ENCODE measurements at regions not wholly inside any gene's neighbourhood (a gene's known extent, or its start where the extent isn't known, plus 50 kb on each side); places are given as distances from the start of the nearest gene placed in this dataset.
A peak's percentile ranks its signal among the peaks of the same experiment; 100 is the strongest.

- H3K27ac ChIP-seq: no peak overlapping the region
- intact Hi-C loops (cut with DNase I; ENCODE audit: low total_unique reads): no loop called here
- no peaks in the 10 kb centered on the region for H3K36me3 ChIP-seq
- H3K27me3 ChIP-seq: no peaks in the 10 kb centered on the region
- 56 to 69% (median 57%) methylated on average over 6 of the region's 6 CpGs for WGBS, 5 donors
- TF ChIP-seq EP300 (IDR thresholded peaks at IDR 0.05) (no peak), CTCF (IDR thresholded peaks at IDR 0.05) (no peak), POLR2AphosphoS5 (IDR thresholded peaks at IDR 0.05) (no peak)
- no peak overlapping the region for H3K4me3 ChIP-seq
- peaks cover 0 to 6% (median 2%) of the 10 kb centered on the region in 4 donors for H3K9me3 ChIP-seq
- DNase-seq: peak in 1 of 2 donors; percentile 54
- no peaks in the 10 kb centered on the region for H3K4me1 ChIP-seq
Measured at GRCh38 chr3:154684440-154684839, 254.4 kb upstream of the GPR149 start.

- Histone ChIP-seq H3K4me3 (no peak overlapping the region), H3K36me3 (no peaks in the 10 kb centered on the region), H3K4me1 (no peaks in the 10 kb centered on the region), H3K27ac (no peak overlapping the region), H3K9me3 (peaks cover 0 to 6% (median 2%) of the 10 kb centered on the region in 4 donors), H3K27me3 (no peaks in the 10 kb centered on the region)
- whole genome bisulfite sequencing, 5 donors: 69 to 81% (median 74%) methylated on average over 3 of the region's 3 CpGs
- no peak for DNase-seq
- intact Hi-C loops (cut with DNase I; ENCODE audit: low total_unique reads): no loop called here
- no peak for TF ChIP-seq EP300 (IDR thresholded peaks at IDR 0.05)
- TF ChIP-seq POLR2A (IDR thresholded peaks at IDR 0.05): no peak
- no peak for TF ChIP-seq CTCF (IDR thresholded peaks at IDR 0.05)
- no peak for TF ChIP-seq POLR2AphosphoS5 (IDR thresholded peaks at IDR 0.05)
Measured at GRCh38 chr3:154684021-154684420, 254.0 kb upstream of the GPR149 start.

GRCh38 chr3:154678041-154678654 lies 248.2 kb upstream of the GPR149 start:
- no peaks in the 10 kb centered on the region for H3K27me3 ChIP-seq
- no peaks in the 10 kb centered on the region for H3K4me1 ChIP-seq
- 71 to 83% (median 79%) methylated on average over 1 of the region's 1 CpG for WGBS, 5 donors
- intact Hi-C loops (cut with DNase I; ENCODE audit: low total_unique reads): no loop called here
- H3K4me3 ChIP-seq: no peak overlapping the region
- H3K9me3 ChIP-seq: no peaks in the 10 kb centered on the region
- no peak for DNase-seq
- H3K27ac ChIP-seq: no peak overlapping the region
- no peak for TF ChIP-seq EP300 (IDR thresholded peaks at IDR 0.05)
- no peak for TF ChIP-seq POLR2AphosphoS5 (IDR thresholded peaks at IDR 0.05)
- no peak for TF ChIP-seq CTCF (IDR thresholded peaks at IDR 0.05)
- TF ChIP-seq POLR2A (IDR thresholded peaks at IDR 0.05): no peak
- no peaks in the 10 kb centered on the region for H3K36me3 ChIP-seq

GRCh38 chr3:154668835-154669234 lies 238.8 kb upstream of the GPR149 start:
- Histone ChIP-seq H3K27ac (no peak overlapping the region), H3K27me3 (no peaks in the 10 kb centered on the region), H3K4me3 (no peak overlapping the region), H3K36me3 (no peaks in the 10 kb centered on the region), H3K9me3 (no peaks in the 10 kb centered on the region), H3K4me1 (no peaks in the 10 kb centered on the region)
- DNase-seq: no peak
- TF ChIP-seq POLR2AphosphoS5 (IDR thresholded peaks at IDR 0.05) (no peak), CTCF (IDR thresholded peaks at IDR 0.05) (no peak), POLR2A (IDR thresholded peaks at IDR 0.05) (no peak)
- WGBS, 5 donors: 60 to 83% (median 77%) methylated on average over 1 of the region's 1 CpG
- intact Hi-C loops (cut with DNase I; ENCODE audit: low total_unique reads): no loop called here

All from stomach (tissue), 8 donors.